ENCODE measurements at regions not wholly inside any gene's neighbourhood (a gene's known extent, or its start where the extent isn't known, plus 50 kb on each side); places are given as distances from the start of the nearest gene placed in this dataset.

- TF ChIP-seq CTCF (IDR thresholded peaks at IDR 0.05): no peak
- TF ChIP-seq POLR2A (IDR thresholded peaks at IDR 0.05): no peak
These were observed 90.4 kb upstream of the ROBO2 start for GRCh38 chr3:76949462-76949861.

Measured in Peyer's patch (tissue), 4 donors.